ENCODE measurements at regions not wholly inside any gene's neighbourhood (a gene's known extent, or its start where the extent isn't known, plus 50 kb on each side); places are given as distances from the start of the nearest gene placed in this dataset.

DNA sequence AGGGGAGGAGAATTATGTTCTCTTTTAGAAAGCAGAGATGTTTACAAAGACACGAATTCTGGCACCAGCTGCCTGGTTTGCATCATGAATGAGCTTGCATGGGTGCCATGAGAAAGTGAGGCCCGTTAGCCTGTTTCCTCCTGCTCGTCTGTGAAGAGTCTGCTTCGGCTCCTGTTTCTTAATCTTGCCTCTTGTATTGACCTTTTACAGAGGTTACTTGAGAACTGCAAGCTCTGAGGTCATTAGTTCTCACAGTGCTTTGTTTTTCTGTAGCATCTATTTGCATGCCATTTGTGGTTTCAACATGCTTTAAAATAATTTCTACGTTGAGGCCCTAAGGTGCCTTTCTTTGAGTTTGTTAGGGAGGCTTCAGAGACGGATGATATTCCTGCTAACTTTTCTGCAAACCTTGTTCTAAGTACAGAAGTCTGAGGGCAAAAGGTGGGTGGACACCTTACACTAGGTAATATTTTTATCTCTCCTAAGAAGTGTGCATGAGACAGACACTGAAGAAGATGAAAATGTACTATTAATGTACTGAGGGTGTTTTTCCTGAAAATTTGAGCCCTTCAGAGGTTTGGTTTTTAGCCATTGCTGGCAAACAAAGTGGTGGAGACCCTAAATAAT is 53.4 kb upstream of the LINC00305 start (continued):
- TF ChIP-seq POLR2AphosphoS2 (IDR thresholded peaks at IDR 0.05; ENCODE audit: low read depth, low read length) = no peak
- TF ChIP-seq, protein P1, sequence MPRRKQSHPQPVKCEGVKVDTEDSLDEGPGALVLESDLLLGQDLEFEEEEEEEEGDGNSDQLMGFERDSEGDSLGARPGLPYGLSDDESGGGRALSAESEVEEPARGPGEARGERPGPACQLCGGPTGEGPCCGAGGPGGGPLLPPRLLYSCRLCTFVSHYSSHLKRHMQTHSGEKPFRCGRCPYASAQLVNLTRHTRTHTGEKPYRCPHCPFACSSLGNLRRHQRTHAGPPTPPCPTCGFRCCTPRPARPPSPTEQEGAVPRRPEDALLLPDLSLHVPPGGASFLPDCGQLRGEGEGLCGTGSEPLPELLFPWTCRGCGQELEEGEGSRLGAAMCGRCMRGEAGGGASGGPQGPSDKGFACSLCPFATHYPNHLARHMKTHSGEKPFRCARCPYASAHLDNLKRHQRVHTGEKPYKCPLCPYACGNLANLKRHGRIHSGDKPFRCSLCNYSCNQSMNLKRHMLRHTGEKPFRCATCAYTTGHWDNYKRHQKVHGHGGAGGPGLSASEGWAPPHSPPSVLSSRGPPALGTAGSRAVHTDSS (CRISPR knock-in tag; conservative IDR thresholded peaks at IDR 0.05) = no peak

- BruUV-seq (replicated peaks) = no TSS peak
- Histone ChIP-seq H3K27me3 (ENCODE audit: control insufficient read depth in 1 of 2, insufficient read depth in 2 of 2, low read length in 2 of 2) (no peaks in the 10 kb centered on the region), H2AFZ (ENCODE audit: low read length) (no peak overlapping the region), H4K20me1 (ENCODE audit: insufficient read depth, low read length) (no peaks in the 10 kb centered on the region), H3K36me3 (replicated peaks in 1 of 2; ENCODE audit: control insufficient read depth in 1 of 2, insufficient read depth in 2 of 2, low read length in 2 of 2) (no peaks in the 10 kb centered on the region), H3K27ac (ENCODE audit: extremely low read length, insufficient read depth, low read length) (no peak overlapping the region), H3K79me2 (ENCODE audit: insufficient read depth, low read length) (no peaks in the 10 kb centered on the region), H3K9me3 (ENCODE audit: low read length) (no peaks in the 10 kb centered on the region), H3K4me1 (ENCODE audit: insufficient read depth, low read length) (no peaks in the 10 kb centered on the region), H3K4me2 (ENCODE audit: low read depth, low read length) (no peak overlapping the region), H3K4me3 (replicated peaks in 1 of 3; ENCODE audit: insufficient read depth in 1 of 3, low read depth in 2 of 3, low read length in 3 of 3) (no peak overlapping the region), H3K9ac (ENCODE audit: insufficient read depth, low read depth, low read length) (no peak overlapping the region)
- no peak for DNase-seq (ENCODE audit: low spot score)
- no peak for TF ChIP-seq ZMYM2 (CRISPR knock-in tag; IDR thresholded peaks at IDR 0.05)
- CTCF ChIA-PET (ENCODE audit: low intra/inter-chr PET ratio, low total read pairs) = no interaction called here
- in situ Hi-C loops (cut with HindIII; ENCODE audit: extremely low pct_ligation_motif_present, low pct_unique_long_range_greater_than_20kb) (no loop called here), intact Hi-C loops (cut with micrococcal nuclease; ENCODE audit: unreplicated experiment) (no loop called here)
- POLR2A ChIA-PET = no interaction called here
- WGBS (ENCODE audit: low lambda C conversion rate) = 0% methylated on average over 2 of the region's 2 CpGs
- ATAC-seq = no peak
- no peak for FAIRE-seq
Observed at GRCh38 chr18:64201781-64202180, 52.9 kb upstream of the LINC00305 start.

DNA sequence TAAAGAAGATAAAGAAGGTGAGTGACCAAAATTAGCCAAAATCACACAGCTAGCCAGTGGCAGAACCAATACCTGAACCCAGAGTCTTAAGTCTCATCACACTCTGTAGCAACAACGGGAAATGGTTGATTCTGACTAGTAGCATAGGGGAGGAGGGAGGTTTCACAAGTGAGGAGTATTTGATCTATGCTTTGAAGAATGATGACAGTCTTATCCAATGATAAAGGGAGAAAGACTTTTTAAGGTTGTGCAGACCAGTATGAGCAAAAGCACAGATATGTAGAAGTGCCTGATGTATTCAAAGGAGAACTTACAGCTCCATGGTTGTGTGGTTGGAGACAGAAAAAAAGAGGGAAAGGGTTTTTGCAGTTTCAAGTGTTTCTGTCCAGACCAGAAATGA is 50.7 kb upstream of the LINC00305 start:
- CTCF ChIA-PET (ENCODE audit: low intra/inter-chr PET ratio, low total read pairs) = no interaction called here
- POLR2A ChIA-PET = no interaction called here
- no peak for TF ChIP-seq SIN3A (IDR thresholded peaks at IDR 0.05; ENCODE audit: borderline replicate concordance, low read depth, low read length)
- TF ChIP-seq PRDM15 (CRISPR knock-in tag; IDR thresholded peaks at IDR 0.05) = no peak
- no peak for TF ChIP-seq TCF12 (IDR thresholded peaks at IDR 0.05)
- no peak for TF ChIP-seq TCF12 (CRISPR knock-in tag; IDR thresholded peaks at IDR 0.05)
- TF ChIP-seq PHF20 (CRISPR knock-in tag; IDR thresholded peaks at IDR 0.05) = no peak
- TF ChIP-seq ZNF101 (CRISPR knock-in tag; IDR thresholded peaks at IDR 0.05; ENCODE audit: borderline replicate concordance, low read depth) = no peak
- TF ChIP-seq FOXC1 (CRISPR knock-in tag; IDR thresholded peaks at IDR 0.05; ENCODE audit: borderline replicate concordance) = no peak

More for the DNA sequence above, 50.7 kb upstream of the LINC00305 start:
- Histone ChIP-seq H4K20me1 (ENCODE audit: insufficient read depth, low read length) (no peaks in the 10 kb centered on the region), H3K4me2 (ENCODE audit: low read depth, low read length) (no peak overlapping the region), H3K9ac (ENCODE audit: insufficient read depth, low read depth, low read length) (no peak overlapping the region), H2AFZ (ENCODE audit: low read length) (no peak overlapping the region), H3K4me1 (ENCODE audit: insufficient read depth, low read length) (no peaks in the 10 kb centered on the region), H3K79me2 (ENCODE audit: insufficient read depth, low read length) (no peaks in the 10 kb centered on the region), H3K9me3 (ENCODE audit: low read length) (no peaks in the 10 kb centered on the region), H3K27me3 (ENCODE audit: control insufficient read depth in 1 of 2, insufficient read depth in 2 of 2, low read length in 2 of 2) (no peaks in the 10 kb centered on the region), H3K27ac (ENCODE audit: extremely low read length, insufficient read depth, low read length) (no peak overlapping the region), H3K36me3 (replicated peaks in 1 of 2; ENCODE audit: control insufficient read depth in 1 of 2, insufficient read depth in 2 of 2, low read length in 2 of 2) (no peaks in the 10 kb centered on the region), H3K4me3 (replicated peaks in 1 of 3; ENCODE audit: insufficient read depth in 1 of 3, low read depth in 2 of 3, low read length in 3 of 3) (no peak overlapping the region)
- FAIRE-seq (no peak), DNase-seq (ENCODE audit: low spot score) (no peak), ATAC-seq (no peak)
- WGBS (ENCODE audit: low lambda C conversion rate) = 0% methylated on average over 1 of the region's 1 CpG
- in situ Hi-C loops (cut with HindIII; ENCODE audit: extremely low pct_ligation_motif_present, low pct_unique_long_range_greater_than_20kb) (no loop called here), intact Hi-C loops (cut with micrococcal nuclease; ENCODE audit: unreplicated experiment) (no loop called here)
- no TSS peak for BruUV-seq (replicated peaks)
